B cell (primary cell): ENCODE measurements at regions not wholly inside any gene's neighbourhood (a gene's known extent, or its start where the extent isn't known, plus 50 kb on each side); places are given as distances from the start of the nearest gene placed in this dataset.

ENCODE experiments used
- CTCF ChIP-seq: fragments of 200-600 bp; IDR thresholded peaks from one replicate; pipeline ENCODE4 v1.8.0; 2022; ENCODE audit warnings: antibody characterized with exemption, mild to moderate bottlenecking
- EZH2 ChIP-seq: IDR thresholded peaks from 2 replicates; pipeline ENCODE4 v1.6.1; 2012; ENCODE audit warnings: borderline replicate concordance, low read depth, mild to moderate bottlenecking, moderate library complexity, low read length; ENCODE audit not compliant: insufficient read depth, poor library complexity, severe bottlenecking

- TF ChIP-seq CTCF (no peak), EZH2 (no peak)
These were observed 71.1 kb upstream of the IFNAR2 start for GRCh38 chr21:33158654-33159053.
